ENCODE measurements at regions not wholly inside any gene's neighbourhood (a gene's known extent, or its start where the extent isn't known, plus 50 kb on each side); places are given as distances from the start of the nearest gene placed in this dataset.

DNA sequence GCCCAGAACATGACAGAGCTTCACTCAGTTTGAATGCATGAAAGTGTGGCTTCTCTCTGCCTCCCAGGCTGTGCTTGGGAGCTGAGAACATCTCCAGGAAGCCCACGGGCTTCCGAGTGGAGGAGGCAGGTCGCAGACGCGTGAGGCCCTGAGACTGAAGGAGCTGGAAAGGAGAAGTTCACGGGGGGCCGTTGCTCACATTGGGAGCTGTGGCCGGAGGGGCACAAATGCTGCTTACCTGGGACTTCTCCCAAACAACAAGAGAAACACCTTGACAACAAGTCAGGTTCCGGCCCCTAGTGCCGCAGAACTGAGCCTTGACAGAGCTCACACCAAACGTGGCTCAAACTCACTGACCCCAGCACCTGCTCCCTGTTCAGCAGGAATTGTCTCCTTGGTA lies 207.0 kb downstream of the BRD1 start:
- DNase-seq: no peak

GRCh38 chr22:49620003-49620556 lies 207.6 kb downstream of the BRD1 start:
- no peak for DNase-seq

- no peak for DNase-seq
Observed at GRCh38 chr22:49619301-49619700, 208.4 kb downstream of the BRD1 start.

DNA sequence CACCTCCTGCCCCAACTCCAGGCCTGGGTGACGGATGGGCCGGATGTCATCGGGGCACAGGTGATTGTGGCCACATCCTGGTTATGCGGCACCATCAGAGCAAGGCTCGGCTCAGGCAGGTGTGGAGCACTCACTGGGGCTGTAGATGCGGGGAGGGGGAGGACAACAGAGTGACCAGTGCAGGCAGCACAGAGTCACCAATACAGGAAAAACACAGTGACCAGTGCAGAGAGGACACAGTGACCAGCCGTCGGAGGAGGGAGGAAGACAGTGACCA lies 209.1 kb downstream of the BRD1 start:
- no peak for DNase-seq

GRCh38 chr22:49617866-49618676 lies 209.6 kb downstream of the BRD1 start:
- no peak for DNase-seq

- no peak for DNase-seq
Observed at GRCh38 chr22:49617264-49617663, 210.4 kb downstream of the BRD1 start.

DNA sequence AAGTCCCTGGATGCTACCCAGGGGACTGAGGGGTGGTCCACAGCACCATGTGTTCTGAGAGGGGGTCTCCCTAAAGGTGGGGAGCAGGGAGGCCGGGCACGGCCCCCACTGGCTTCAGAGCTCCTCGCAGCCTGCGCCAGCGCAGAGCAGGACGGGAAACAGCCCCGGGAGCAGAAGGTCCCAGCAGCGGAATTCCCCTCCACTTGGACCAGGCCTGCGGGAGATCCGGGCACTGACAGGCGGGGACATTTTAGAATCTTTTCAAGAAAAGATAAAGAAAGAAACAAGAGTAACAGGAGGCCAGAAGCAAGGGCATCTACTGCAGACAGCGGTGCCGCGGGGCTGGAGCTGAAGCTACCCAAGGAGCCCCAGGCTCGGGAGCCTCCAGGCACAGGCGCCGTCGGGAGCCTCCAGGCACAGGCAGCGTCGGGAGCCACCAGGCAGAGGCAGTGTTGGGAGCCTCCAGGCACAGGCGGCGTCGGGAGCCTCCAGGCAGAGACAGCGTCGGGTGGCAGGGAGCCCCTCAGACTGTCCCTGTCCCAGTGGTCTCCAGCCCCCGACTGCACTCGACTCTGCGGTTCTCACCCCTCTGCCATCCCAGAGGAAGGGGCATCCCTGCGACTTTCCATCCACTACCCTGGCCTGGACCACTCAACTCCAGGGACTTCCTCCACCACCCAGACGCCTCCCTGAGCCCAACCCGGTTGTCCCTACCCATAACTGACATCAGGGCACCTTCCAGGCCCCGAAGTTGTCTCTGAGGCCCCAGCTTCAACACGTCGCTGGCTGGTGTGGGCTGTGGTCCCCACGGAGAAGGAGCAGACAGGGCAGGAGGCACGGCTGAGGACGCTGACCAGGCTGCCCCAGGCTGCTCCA lies 211.1 kb downstream of the BRD1 start:
- DNase-seq: no peak

DNA sequence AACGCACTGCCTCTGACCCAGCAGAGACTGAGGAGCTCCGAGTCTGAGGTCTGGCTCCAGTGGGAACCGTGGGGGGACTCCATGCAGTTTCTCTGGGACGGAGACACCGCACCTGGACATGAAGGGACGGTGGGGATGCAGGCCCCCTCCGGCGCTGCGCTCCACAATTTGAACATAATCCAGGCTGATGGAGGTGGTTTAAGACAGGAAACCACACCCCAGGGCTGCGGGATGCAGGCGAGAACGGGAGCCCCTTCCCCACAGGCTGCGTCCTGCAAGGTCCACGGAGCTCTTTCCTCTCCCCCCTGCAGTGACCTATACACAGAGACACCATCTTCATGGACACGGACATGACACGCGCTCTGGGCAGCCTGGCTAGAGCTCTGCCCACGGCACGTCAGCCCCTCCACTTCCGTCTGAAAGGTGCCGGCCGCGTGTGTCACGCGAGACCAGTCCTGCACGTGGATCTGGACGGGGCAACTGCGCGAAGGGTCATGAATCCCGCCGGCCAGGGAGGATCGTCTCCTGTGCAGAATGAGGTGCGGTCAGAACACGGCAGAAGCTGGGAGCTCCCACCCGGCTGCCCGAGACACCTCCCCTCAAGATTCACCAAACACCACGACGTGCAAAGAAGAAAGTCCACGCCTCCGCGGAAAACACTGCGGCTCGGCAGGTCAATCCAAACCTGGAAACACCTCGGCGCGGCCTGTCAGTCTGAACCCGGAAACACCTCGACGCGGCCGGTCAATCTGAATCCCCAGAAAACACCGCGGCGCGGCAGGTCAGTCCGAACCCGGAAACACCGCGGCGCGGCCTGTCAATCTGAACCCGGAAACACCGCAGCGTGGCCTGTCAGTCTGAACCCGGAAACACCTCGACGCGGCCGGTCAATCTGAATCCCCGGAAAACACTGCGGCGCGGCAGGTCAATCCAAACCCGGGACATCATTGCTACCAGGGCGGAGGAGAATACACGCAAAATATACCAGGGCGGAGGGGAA lies 212.4 kb downstream of the BRD1 start:
- DNase-seq: no peak

GRCh38 chr22:49613511-49614270 lies 214.0 kb downstream of the BRD1 start:
- no peak for DNase-seq

- DNase-seq: no peak
Observed at GRCh38 chr22:49613108-49613507, 214.6 kb downstream of the BRD1 start.

- no peak for DNase-seq
Observed at GRCh38 chr22:49609207-49609876, 218.3 kb downstream of the BRD1 start.

DNA sequence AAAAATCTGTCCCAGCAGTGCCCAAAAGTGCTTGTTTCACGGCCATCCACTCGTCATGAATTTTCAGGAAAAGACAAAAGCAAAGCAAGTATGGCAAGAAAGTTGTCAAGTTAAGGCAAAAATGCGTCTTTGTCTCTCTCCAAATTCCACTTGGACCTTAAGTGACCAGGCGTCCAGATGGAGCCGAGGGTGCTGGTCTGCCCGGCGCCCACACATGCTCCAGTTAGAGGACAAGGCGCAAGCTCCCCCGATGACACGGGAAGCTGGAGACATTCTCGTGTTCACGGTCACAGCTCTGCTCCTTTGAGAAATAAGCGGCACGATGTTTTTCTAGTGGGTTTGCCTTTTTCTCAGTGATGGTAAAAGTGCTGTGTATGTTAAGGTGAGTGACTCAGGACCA lies 219.0 kb downstream of the BRD1 start:
- no peak for DNase-seq

GRCh38 chr22:49608228-49608627 lies 219.4 kb downstream of the BRD1 start:
- DNase-seq: no peak

- DNase-seq: no peak
Observed at GRCh38 chr22:49607821-49608220, 219.9 kb downstream of the BRD1 start.

DNA sequence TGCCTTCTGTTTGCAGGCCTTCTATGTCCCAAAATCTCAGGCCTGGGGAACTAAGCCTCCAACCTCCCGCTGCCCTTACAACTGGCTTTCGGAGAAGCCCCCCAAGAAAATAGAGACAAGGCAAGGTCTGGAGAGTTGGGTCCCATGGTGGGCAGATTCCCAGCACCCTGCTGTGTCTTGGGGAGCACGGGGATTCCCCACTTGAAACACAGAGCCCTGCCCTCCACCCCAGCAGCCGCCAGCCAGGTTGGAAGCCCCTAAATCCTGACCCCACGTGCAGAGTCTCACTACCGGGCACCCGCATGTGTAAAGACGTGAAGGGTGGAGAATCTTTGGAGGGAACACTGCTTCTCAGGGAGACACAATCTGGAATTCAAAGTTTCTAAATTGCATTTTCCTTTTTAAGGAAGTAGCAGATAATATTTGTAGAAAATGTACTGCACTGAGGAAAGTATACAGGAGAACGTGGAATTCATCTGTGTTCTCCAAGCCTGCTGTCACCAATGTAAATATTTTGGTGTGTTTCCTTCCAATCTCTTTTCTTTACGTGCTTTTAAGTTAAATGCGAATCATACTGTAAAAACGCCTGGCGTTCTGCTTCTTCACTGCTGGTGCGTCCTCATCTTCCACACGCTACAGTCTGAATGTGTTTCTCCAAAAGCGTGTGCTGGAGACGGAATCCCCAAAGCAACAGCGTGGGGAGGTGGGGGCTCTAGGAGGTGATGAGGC lies 220.9 kb downstream of the BRD1 start:
- DNase-seq: no peak

DNA sequence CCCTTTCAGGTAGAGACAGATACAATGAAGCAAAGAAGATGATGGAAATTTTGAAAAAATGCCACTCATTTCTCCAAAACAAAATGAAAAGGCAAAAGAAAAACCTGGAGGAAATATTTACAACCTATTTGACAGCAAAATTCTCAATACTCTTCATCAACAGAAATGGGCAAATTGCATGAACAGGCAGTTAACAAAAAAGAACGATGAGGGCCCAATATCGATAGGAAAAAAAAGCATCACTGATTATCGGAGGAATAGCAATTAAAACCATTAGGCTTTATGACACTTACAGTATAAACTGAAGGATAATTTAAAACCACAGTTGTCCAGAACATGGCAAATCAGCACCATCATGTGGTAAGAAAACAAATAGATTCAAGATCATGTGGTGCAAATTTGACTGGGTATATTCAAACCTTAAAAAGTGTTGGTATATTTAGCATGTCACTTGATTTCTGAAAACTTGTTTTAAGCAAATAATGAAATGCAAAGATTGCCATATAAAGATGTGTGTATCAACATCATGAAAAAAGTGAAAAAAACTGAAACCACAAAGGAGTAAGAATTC lies 222.9 kb downstream of the BRD1 start:
- no peak for DNase-seq

DNA sequence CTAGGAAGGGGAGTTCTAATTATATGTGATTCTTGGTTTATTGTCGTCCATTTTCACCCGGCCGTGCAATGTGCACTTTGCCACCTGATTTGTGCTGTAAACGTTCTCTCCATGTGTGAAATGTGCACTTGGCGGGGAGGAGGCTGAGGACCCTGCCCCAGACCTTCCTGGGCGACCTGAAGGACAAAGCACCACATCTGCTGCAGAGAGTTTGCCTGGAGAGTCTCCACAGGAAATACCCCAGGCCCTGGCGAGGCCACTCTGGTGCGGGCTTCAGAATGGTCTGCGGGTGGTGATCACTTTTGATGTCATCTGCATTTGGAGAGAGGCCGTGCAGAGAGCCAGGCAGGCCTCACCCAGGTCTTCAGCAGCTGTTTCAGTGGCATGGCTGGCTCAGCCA lies 224.7 kb downstream of the BRD1 start:
- DNase-seq: no peak

DNA sequence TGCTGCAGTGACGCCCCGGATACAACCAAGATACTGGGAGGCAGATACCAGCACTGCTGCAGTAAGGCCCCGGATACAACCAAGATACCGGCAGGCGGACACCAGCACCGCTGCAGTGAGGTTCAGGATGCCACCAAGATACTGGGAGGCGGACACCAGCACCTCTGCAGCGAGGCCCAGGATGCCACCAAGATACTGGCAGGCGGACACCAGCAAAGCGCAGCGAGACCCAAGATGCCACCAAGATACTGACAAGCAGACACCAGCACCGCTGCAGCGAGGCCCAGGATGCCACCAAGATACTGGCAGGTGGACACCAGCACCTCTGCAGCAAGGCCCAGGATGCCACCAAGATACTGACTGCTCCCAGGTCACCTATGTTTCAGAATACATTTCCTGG lies 225.2 kb downstream of the BRD1 start:
- no peak for DNase-seq

- no peak for DNase-seq
Observed at GRCh38 chr22:49601614-49602321, 225.9 kb downstream of the BRD1 start.

Measured in NCI-H2171 (cell line).